H1 (cell line): ENCODE measurements at regions not wholly inside any gene's neighbourhood (a gene's known extent, or its start where the extent isn't known, plus 50 kb on each side); places are given as distances from the start of the nearest gene placed in this dataset.

ENCODE experiments used
- CTCF ChIA-PET: fragments of 300-600 bp; sonication (Branson Sonifier 250); formaldehyde crosslinking; loops from one replicate; lab custom pipeline; 2021; ENCODE audit not compliant: partially characterized antibody; lab: Charles Lee
- POLR2A ChIA-PET: fragments of 300-600 bp; sonication (Branson Sonifier 250); formaldehyde crosslinking; loops from one replicate; lab custom pipeline; 2021; ENCODE audit warnings: inconsistent platforms; ENCODE audit not compliant: partially characterized antibody; lab: Charles Lee
- DNase-seq, 2 experiments: peaks; one replicate each; pipeline versions ENCODE4 v3.0.0 to v3.0.0-alpha.2; 2010 to 2022; ENCODE audit warnings: low spot score in 2 of 2, low read depth in 1 of 2, mixed read lengths in 1 of 2
- FAIRE-seq: peaks from 2 replicates; lab custom pipeline; 2011; peaks lifted over from hg19 to GRCh38; lab: Jason Lieb, UNC
- H2AFZ ChIP-seq: 2 replicates; pipeline ENCODE4 v1.8.1; 2012; ENCODE audit warnings: low read length, inconsistent platforms
- H2AK5ac ChIP-seq: 2 replicates; pipeline ENCODE4 v1.6.1; 2013; ENCODE audit warnings: low read depth, low read length
- H2BK120ac ChIP-seq: replicated peaks from 2 replicates; pipeline ENCODE3; 2013; ENCODE audit warnings: low read depth, low read length, inconsistent platforms
- H2BK12ac ChIP-seq: 2 replicates; pipeline ENCODE4 v1.6.1; 2013; ENCODE audit warnings: low read depth, low read length
- H2BK15ac ChIP-seq: 2 replicates; pipeline ENCODE4 v1.6.1; 2013; ENCODE audit warnings: low read length
- H2BK20ac ChIP-seq: 2 replicates; pipeline ENCODE4 v1.6.1; 2013; ENCODE audit warnings: low read length
- H2BK5ac ChIP-seq: 2 replicates; pipeline ENCODE4 v1.6.1; 2013; ENCODE audit warnings: low read depth, low read length
- H3K14ac ChIP-seq: 2 replicates; pipeline ENCODE4 v1.6.1; 2013; ENCODE audit warnings: inconsistent platforms; ENCODE audit not compliant: insufficient read length
- H3K18ac ChIP-seq: 2 replicates; pipeline ENCODE4 v1.6.1; 2013; ENCODE audit warnings: low read length; ENCODE audit errors: extremely low read depth
- H3K23ac ChIP-seq: 2 replicates; pipeline ENCODE4 v1.6.1; 2013; ENCODE audit warnings: inconsistent platforms; ENCODE audit not compliant: insufficient read length
- H3K23me2 ChIP-seq: 2 replicates; pipeline ENCODE4 v1.6.1; 2013; ENCODE audit warnings: low read depth, low read length
- H3K27ac ChIP-seq: 2 replicates; pipeline ENCODE4 v1.6.1; 2011; ENCODE audit warnings: low read depth, low read length, inconsistent platforms
- H3K27me3 ChIP-seq, 4 experiments: replicated peaks in 1 of 4; 1 replicate in 1 of 4; 2 replicates in 3 of 4; pipeline versions ENCODE4 v1.6.1 to v1.8.1; 2011 to 2013; ENCODE audit warnings: low read length in 3 of 4, mild to moderate bottlenecking in 3 of 4, inconsistent platforms in 2 of 4, mixed read lengths in 2 of 4, moderate library complexity in 1 of 4; ENCODE audit not compliant: control insufficient read depth in 3 of 4, insufficient read depth in 3 of 4; ENCODE audit errors: extremely low read depth in 1 of 4
- H3K36me3 ChIP-seq, 4 experiments: 2 replicates each; pipeline versions ENCODE4 v1.6.1 to v1.8.1; 2011 to 2013; ENCODE audit warnings: mild to moderate bottlenecking in 4 of 4, low read length in 3 of 4, moderate library complexity in 2 of 4, control low read depth in 1 of 4, inconsistent platforms in 1 of 4; ENCODE audit not compliant: insufficient read depth in 4 of 4, control insufficient read depth in 2 of 4
- H3K4ac ChIP-seq: replicated peaks from 2 replicates; pipeline ENCODE3; 2013; ENCODE audit warnings: low read length, low read depth, mixed read lengths, inconsistent platforms; ENCODE audit not compliant: insufficient read length
- H3K4me1 ChIP-seq, 4 experiments: replicated peaks in 1 of 4; 1 replicate in 1 of 4; 2 replicates in 3 of 4; pipeline versions ENCODE4 v1.6.1 to v1.8.1; 2011 to 2013; ENCODE audit warnings: low read length in 3 of 4, inconsistent platforms in 2 of 4, mixed read lengths in 1 of 4; ENCODE audit not compliant: insufficient read depth in 4 of 4, control insufficient read depth in 3 of 4
- H3K4me2 ChIP-seq, 2 experiments: 2 replicates each; pipeline versions ENCODE4 v1.6.1 to v1.8.1; 2011 to 2013; ENCODE audit warnings: low read depth in 2 of 2, low read length in 2 of 2, control low read depth in 1 of 2, inconsistent platforms in 1 of 2, mild to moderate bottlenecking in 1 of 2; ENCODE audit not compliant: insufficient read depth in 1 of 2
- H3K4me3 ChIP-seq, 4 experiments: fragments of 200-600, 300-600 bp in 1 of 4; sonication (generic), shearing (Covaris generic), sonication (Bioruptor Twin) in 1 of 4; 2 replicates each; pipeline versions ENCODE4 v1.5.1 to v1.8.1; 2011 to 2016; ENCODE audit warnings: low read length in 4 of 4, low read depth in 3 of 4, control low read depth in 2 of 4, inconsistent platforms in 2 of 4, mild to moderate bottlenecking in 2 of 4, mixed read lengths in 1 of 4, moderate library complexity in 1 of 4; ENCODE audit not compliant: insufficient read depth in 2 of 4; ENCODE audit errors: extremely low read depth in 1 of 4
- H3K56ac ChIP-seq: replicated peaks from 2 replicates; pipeline ENCODE3; 2013; ENCODE audit warnings: low read depth, mild to moderate bottlenecking, mixed read lengths, low read length, inconsistent platforms; ENCODE audit not compliant: insufficient read length
- H3K79me1 ChIP-seq: 2 replicates; pipeline ENCODE4 v1.6.1; 2013; ENCODE audit warnings: low read depth, low read length, control low read depth
- H3K79me2 ChIP-seq, 2 experiments: 2 replicates each; pipeline versions ENCODE4 v1.6.1 to v1.8.1; 2012 to 2013; ENCODE audit warnings: low read length in 2 of 2, mild to moderate bottlenecking in 2 of 2, inconsistent platforms in 1 of 2; ENCODE audit not compliant: insufficient read depth in 2 of 2, control insufficient read depth in 1 of 2
- H3K9ac ChIP-seq, 4 experiments: replicated peaks in 1 of 4; 1 replicate in 1 of 4; 2 replicates in 3 of 4; pipeline versions ENCODE4 v1.6.1 to v1.8.1; 2011 to 2013; ENCODE audit warnings: low read depth in 3 of 4, low read length in 3 of 4, control low read depth in 2 of 4, mild to moderate bottlenecking in 2 of 4, moderate library complexity in 2 of 4, inconsistent platforms in 1 of 4; ENCODE audit errors: extremely low read depth in 1 of 4
- H3K9me3 ChIP-seq, 2 experiments: 2 replicates each; pipeline versions ENCODE4 v1.6.1 to v1.8.1; 2012 to 2013; ENCODE audit warnings: mild to moderate bottlenecking in 2 of 2, moderate library complexity in 2 of 2, control low read depth in 1 of 2, inconsistent platforms in 1 of 2, low read depth in 1 of 2, low read length in 1 of 2, mixed read lengths in 1 of 2; ENCODE audit not compliant: insufficient read depth in 2 of 2
- H4K20me1 ChIP-seq, 2 experiments: replicated peaks in 1 of 2; 2 replicates each; pipeline versions ENCODE3 to v1.8.1; 2011 to 2013; ENCODE audit warnings: inconsistent platforms in 2 of 2, low read length in 2 of 2, mild to moderate bottlenecking in 1 of 2; ENCODE audit not compliant: insufficient read depth in 2 of 2, control insufficient read depth in 1 of 2
- H4K5ac ChIP-seq: 2 replicates; pipeline ENCODE4 v1.6.1; 2013; ENCODE audit warnings: low read length, low read depth, mixed read lengths, inconsistent platforms; ENCODE audit not compliant: insufficient read length
- H4K8ac ChIP-seq: 2 replicates; pipeline ENCODE4 v1.8.0; 2013; ENCODE audit warnings: mild to moderate bottlenecking, moderate library complexity, low read length, inconsistent platforms; ENCODE audit not compliant: insufficient read depth; ENCODE audit errors: extremely low read depth
- H4K91ac ChIP-seq: replicated peaks from 2 replicates; pipeline ENCODE3; 2013; ENCODE audit warnings: low read length, mixed read lengths, inconsistent platforms; ENCODE audit not compliant: insufficient read length
- ASH2L ChIP-seq: fragments of 200-600, 300-600 bp; sonication (generic); IDR thresholded peaks from one replicate; pipeline ENCODE4 v1.7.1; 2017; ENCODE audit warnings: low read length
- NRF1 ChIP-seq: IDR thresholded peaks from 2 replicates; pipeline ENCODE4 v1.6.1; 2011; ENCODE audit warnings: mild to moderate bottlenecking, low read depth, low read length, improper control_type of control experiment
- POLR2A ChIP-seq, 2 experiments: IDR thresholded peaks; 1 replicate in 1 of 2; 2 replicates in 1 of 2; pipeline ENCODE4 v1.6.1; 2011; ENCODE audit warnings: low read depth in 2 of 2, low read length in 2 of 2, mild to moderate bottlenecking in 2 of 2; ENCODE audit errors: control extremely low read depth in 1 of 2
- RAD21 ChIP-seq, 2 experiments: IDR thresholded peaks in 1 of 2; conservative IDR thresholded peaks in 1 of 2; 2 replicates each; pipeline ENCODE4 v1.6.1; 2011; ENCODE audit warnings: low read depth in 2 of 2, low read length in 2 of 2, improper control_type of control experiment in 1 of 2, inconsistent platforms in 1 of 2, mild to moderate bottlenecking in 1 of 2, moderate library complexity in 1 of 2
- WGBS, 2 experiments: shearing (Covaris generic) in 1 of 2; methylation state at CpG; one replicate each; pipeline versions ENCODE4 v1.1.6 to v1.1.7; 2013 to 2015; ENCODE audit warnings: low lambda C conversion rate in 2 of 2, mixed read lengths in 2 of 2, inconsistent platforms in 1 of 2, low coverage in 1 of 2, missing lambda C conversion rate in 1 of 2; ENCODE audit not compliant: insufficient replicate concordance in 2 of 2, insufficient coverage in 1 of 2, insufficient read length in 1 of 2; ENCODE audit errors: extremely low coverage in 1 of 2, missing lambda C conversion rate in 1 of 2; 5-methylcytosine and 5-hydroxymethylcytosine counted together
- TF ChIP-seq, protein P1 (sequence below): IDR thresholded peaks from 2 replicates; pipeline ENCODE4 v1.6.1; 2012; ENCODE audit warnings: inconsistent platforms

GRCh38 chr2:22952656-22953225 is 432.2 kb upstream of the KLHL29 start:
- Histone ChIP-seq H3K23me2 (no peaks in the 10 kb centered on the region), H3K9me3 (no peaks in the 10 kb centered on the region), H2BK5ac (no peak overlapping the region), H2BK15ac (no peak overlapping the region), H4K5ac (no peak overlapping the region), H3K4ac (no peak overlapping the region), H2AFZ (no peak overlapping the region), H2BK120ac (no peak overlapping the region), H3K23ac (no peak overlapping the region), H3K27me3 (peaks cover 0 to 2% (median 0%) of the 10 kb centered on the region in 4 experiments; a peak in 1 of 7 replicates), H3K27ac (no peak overlapping the region), H4K91ac (no peak overlapping the region), H3K4me3 (no peak overlapping the region), H2BK12ac (no peak overlapping the region), H2AK5ac (no peak overlapping the region), H3K4me1 (no peaks in the 10 kb centered on the region; a peak in 1 of 7 replicates), H3K36me3 (no peaks in the 10 kb centered on the region), H3K18ac (no peak overlapping the region), H2BK20ac (no peak overlapping the region), H3K56ac (no peak overlapping the region), H3K14ac (no peak overlapping the region), H3K9ac (no peak overlapping the region), H4K8ac (no peak overlapping the region), H4K20me1 (no peaks in the 10 kb centered on the region), H3K4me2 (no peak overlapping the region), H3K79me1 (no peaks in the 10 kb centered on the region), H3K79me2 (no peaks in the 10 kb centered on the region)
- FAIRE-seq, result no peak
- no peak for TF ChIP-seq NRF1
- no peak for TF ChIP-seq ASH2L
- no peak for TF ChIP-seq RAD21 (IDR thresholded peaks at IDR 0.05 in 1 of 2, conservative IDR thresholded peaks at IDR 0.05 in 1 of 2; ENCODE audit: low read depth in 2 of 2, low read length in 2 of 2)
- TF ChIP-seq POLR2A (IDR thresholded peaks at IDR 0.05; ENCODE audit: control extremely low read depth in 1 of 2, low read depth in 2 of 2, low read length in 2 of 2), result no peak
- TF ChIP-seq, protein P1, sequence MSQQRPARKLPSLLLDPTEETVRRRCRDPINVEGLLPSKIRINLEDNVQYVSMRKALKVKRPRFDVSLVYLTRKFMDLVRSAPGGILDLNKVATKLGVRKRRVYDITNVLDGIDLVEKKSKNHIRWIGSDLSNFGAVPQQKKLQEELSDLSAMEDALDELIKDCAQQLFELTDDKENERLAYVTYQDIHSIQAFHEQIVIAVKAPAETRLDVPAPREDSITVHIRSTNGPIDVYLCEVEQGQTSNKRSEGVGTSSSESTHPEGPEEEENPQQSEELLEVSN, result no peak
- WGBS, 2 experiments, result 81% methylated on average over 6 of the region's 6 CpGs; no CpG with 5 or more reads in 1 of the 2 experiments
- ChIA-PET POLR2A (no interaction called here), CTCF (interaction anchor here (1.5 kb wide), 1 partner anchor 9 kb away, joined by 4 read pairs; no protein-coding TSS in a partner anchor)
- no peak for DNase-seq
